ENCODE measurements at regions not wholly inside any gene's neighbourhood (a gene's known extent, or its start where the extent isn't known, plus 50 kb on each side); places are given as distances from the start of the nearest gene placed in this dataset.
"Not testable (repeated sequence)": the region's sequence is repeated elsewhere in the genome, so short reads cannot be mapped to it uniquely, and the experiment has no call there.

- no peak for TF ChIP-seq ESRRA (IDR thresholded peaks at IDR 0.05; ENCODE audit: low read length)
- TF ChIP-seq ASH2L (IDR thresholded peaks at IDR 0.05; ENCODE audit: borderline replicate concordance, low read depth), result no peak
- TF ChIP-seq, protein P1, sequence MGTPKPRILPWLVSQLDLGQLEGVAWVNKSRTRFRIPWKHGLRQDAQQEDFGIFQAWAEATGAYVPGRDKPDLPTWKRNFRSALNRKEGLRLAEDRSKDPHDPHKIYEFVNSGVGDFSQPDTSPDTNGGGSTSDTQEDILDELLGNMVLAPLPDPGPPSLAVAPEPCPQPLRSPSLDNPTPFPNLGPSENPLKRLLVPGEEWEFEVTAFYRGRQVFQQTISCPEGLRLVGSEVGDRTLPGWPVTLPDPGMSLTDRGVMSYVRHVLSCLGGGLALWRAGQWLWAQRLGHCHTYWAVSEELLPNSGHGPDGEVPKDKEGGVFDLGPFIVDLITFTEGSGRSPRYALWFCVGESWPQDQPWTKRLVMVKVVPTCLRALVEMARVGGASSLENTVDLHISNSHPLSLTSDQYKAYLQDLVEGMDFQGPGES (IDR thresholded peaks at IDR 0.05), result no peak
- TF ChIP-seq, protein P2, sequence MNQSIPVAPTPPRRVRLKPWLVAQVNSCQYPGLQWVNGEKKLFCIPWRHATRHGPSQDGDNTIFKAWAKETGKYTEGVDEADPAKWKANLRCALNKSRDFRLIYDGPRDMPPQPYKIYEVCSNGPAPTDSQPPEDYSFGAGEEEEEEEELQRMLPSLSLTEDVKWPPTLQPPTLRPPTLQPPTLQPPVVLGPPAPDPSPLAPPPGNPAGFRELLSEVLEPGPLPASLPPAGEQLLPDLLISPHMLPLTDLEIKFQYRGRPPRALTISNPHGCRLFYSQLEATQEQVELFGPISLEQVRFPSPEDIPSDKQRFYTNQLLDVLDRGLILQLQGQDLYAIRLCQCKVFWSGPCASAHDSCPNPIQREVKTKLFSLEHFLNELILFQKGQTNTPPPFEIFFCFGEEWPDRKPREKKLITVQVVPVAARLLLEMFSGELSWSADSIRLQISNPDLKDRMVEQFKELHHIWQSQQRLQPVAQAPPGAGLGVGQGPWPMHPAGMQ (IDR thresholded peaks at IDR 0.05; ENCODE audit: borderline replicate concordance), result no peak
- no peak for TF ChIP-seq ZNF384 (IDR thresholded peaks at IDR 0.05; ENCODE audit: borderline replicate concordance, low read depth, low read length)
Observed at GRCh38 chr7:91357901-91358300, 93.7 kb downstream of the FZD1 start (continued).

- CTCF ChIA-PET, result no interaction called here
- intact Hi-C loops (cut with micrococcal nuclease; ENCODE audit: unreplicated experiment), result no loop called here
- no peak overlapping the region for H3K4me2 ChIP-seq (ENCODE audit: control insufficient read depth, insufficient read depth)
- no peaks in the 10 kb centered on the region for H3K27me3 ChIP-seq (replicated peaks in 1 of 2; ENCODE audit: control insufficient read depth in 2 of 2, insufficient read depth in 2 of 2, low read length in 1 of 2)
- no peak overlapping the region for H2AFZ ChIP-seq (ENCODE audit: control insufficient read depth, low read depth, low read length)
- RAD21 ChIA-PET (ENCODE audit: unreplicated experiment), result no interaction called here
- SMC1A ChIA-PET (ENCODE audit: uncharacterized antibody, unreplicated experiment), result no interaction called here
- no TSS peak for BruUV-seq (replicated peaks)
- TF ChIP-seq TCF3 (IDR thresholded peaks at IDR 0.05; ENCODE audit: borderline replicate concordance, insufficient read depth, low read depth, low read length) (no peak), SRF (IDR thresholded peaks at IDR 0.05; ENCODE audit: low read depth in 2 of 2, low read length in 2 of 2) (no peak), YBX1 (IDR thresholded peaks at IDR 0.05) (no peak)
- no peaks in the 10 kb centered on the region for H3K79me2 ChIP-seq (ENCODE audit: control insufficient read depth, insufficient read depth, low read length)
- 10% methylated on average over 2 of the region's 2 CpGs for WGBS (ENCODE audit: insufficient coverage, insufficient replicate concordance, low lambda C conversion rate, missing lambda C conversion rate)
- H3K27ac ChIP-seq (ENCODE audit: control insufficient read depth, insufficient read depth), result no peak overlapping the region
- in situ Hi-C loops (cut with MboI), result no loop called here
- no peak overlapping the region for H3K4me3 ChIP-seq
- DNase-seq (ENCODE audit: low read depth, low spot score) (no peak), FAIRE-seq (no peak), ATAC-seq (no peak)
- POLR2A ChIA-PET, result no interaction called here
- no peak overlapping the region for H3K9ac ChIP-seq (ENCODE audit: control insufficient read depth, insufficient read depth, low read length)
- no peaks in the 10 kb centered on the region for H3K4me1 ChIP-seq (ENCODE audit: control insufficient read depth, insufficient read depth, low read length)
- no peaks in the 10 kb centered on the region for H3K36me3 ChIP-seq (ENCODE audit: control insufficient read depth in 2 of 2, insufficient read depth in 2 of 2, low read length in 1 of 2)
- no peaks in the 10 kb centered on the region for H3K9me3 ChIP-seq (replicated peaks; ENCODE audit: control insufficient read depth, insufficient read depth, low read length)
- H4K20me1 ChIP-seq (ENCODE audit: control insufficient read depth, insufficient read depth), result no peaks in the 10 kb centered on the region
Observed at GRCh38 chr7:91358303-91358702, 94.1 kb downstream of the FZD1 start.

- BruUV-seq (replicated peaks); RAD21 ChIA-PET (ENCODE audit: unreplicated experiment); CTCF ChIA-PET; H2AFZ ChIP-seq (ENCODE audit: control insufficient read depth, low read depth, low read length); POLR2A ChIA-PET; intact Hi-C loops (cut with micrococcal nuclease; ENCODE audit: unreplicated experiment); H3K4me2 ChIP-seq (ENCODE audit: control insufficient read depth, insufficient read depth); H3K79me2 ChIP-seq (ENCODE audit: control insufficient read depth, insufficient read depth, low read length); H3K9me3 ChIP-seq (replicated peaks; ENCODE audit: control insufficient read depth, insufficient read depth, low read length); in situ Hi-C loops (cut with MboI); H3K9ac ChIP-seq (ENCODE audit: control insufficient read depth, insufficient read depth, low read length); H3K4me1 ChIP-seq (ENCODE audit: control insufficient read depth, insufficient read depth, low read length); FAIRE-seq; H3K4me3 ChIP-seq; H3K36me3 ChIP-seq (ENCODE audit: control insufficient read depth in 2 of 2, insufficient read depth in 2 of 2, low read length in 1 of 2); H3K27ac ChIP-seq (ENCODE audit: control insufficient read depth, insufficient read depth); DNase-seq (ENCODE audit: low read depth, low spot score); H4K20me1 ChIP-seq (ENCODE audit: control insufficient read depth, insufficient read depth); H3K27me3 ChIP-seq (replicated peaks in 1 of 2; ENCODE audit: control insufficient read depth in 2 of 2, insufficient read depth in 2 of 2, low read length in 1 of 2); ATAC-seq: not testable (repeated sequence)
- SMC1A ChIA-PET (ENCODE audit: uncharacterized antibody, unreplicated experiment), result interaction anchor here (0.6 kb wide), 1 partner anchor 283 kb away, joined by 3 read pairs; no protein-coding TSS in a partner anchor
- WGBS (ENCODE audit: insufficient coverage, insufficient replicate concordance, low lambda C conversion rate, missing lambda C conversion rate), result 35% methylated on average over 5 of the region's 5 CpGs
Observed at GRCh38 chr7:91365097-91365496, 100.9 kb downstream of the FZD1 start.
